Psoas muscle (tissue), 7 donors: ENCODE measurements at regions not wholly inside any gene's neighbourhood (a gene's known extent, or its start where the extent isn't known, plus 50 kb on each side); places are given as distances from the start of the nearest gene placed in this dataset.
"Not testable (repeated sequence)": the region's sequence is repeated elsewhere in the genome, so short reads cannot be mapped to it uniquely, and the experiment has no call there.

Experiments
- ATAC-seq, 4 donors: fragments of 200-7000 bp; cut with Tn5 transposase; one replicate each; pipeline ENCODE4 v1.9.1; 2020; ENCODE audit warnings: moderate library complexity in 3 of 4, mild to moderate bottlenecking in 2 of 4
- DNase-seq, 2 donors: peaks; one replicate each; pipeline ENCODE4 v3.0.0-alpha.2; 2020
- H3K27ac ChIP-seq: fragments of 200-600 bp; one replicate; pipeline ENCODE4 v1.8.0; 2022
- H3K27me3 ChIP-seq, 3 donors: fragments of 200-600 bp in 1 of 3; one replicate each; pipeline versions ENCODE4 v1.6.1 to v1.8.0; 2013 to 2022; ENCODE audit warnings: low read length in 2 of 3, mild to moderate bottlenecking in 2 of 3, moderate library complexity in 1 of 3; ENCODE audit not compliant: insufficient read depth in 3 of 3
- H3K36me3 ChIP-seq, 2 donors: fragments of 200-600 bp in 1 of 2; one replicate each; pipeline versions ENCODE4 v1.6.1 to v1.8.0; 2013 to 2022; ENCODE audit warnings: low read depth in 1 of 2, mild to moderate bottlenecking in 1 of 2, moderate library complexity in 1 of 2; ENCODE audit not compliant: insufficient read depth in 1 of 2
- H3K4me1 ChIP-seq: fragments of 200-600 bp; one replicate; pipeline ENCODE4 v1.8.0; 2022
- H3K4me3 ChIP-seq: fragments of 200-600 bp; one replicate; pipeline ENCODE4 v1.8.0; 2022; ENCODE audit warnings: mild to moderate bottlenecking
- H3K9me3 ChIP-seq: fragments of 200-600 bp; one replicate; pipeline ENCODE4 v1.8.0; 2022
- WGBS, 3 donors: extraction: QIAGEN DNeasy Blood & Tissue Kit; methylation state at CpG; one replicate each; pipeline versions ENCODE4 v1.1.6 to v1.1.7; 2013; 5-methylcytosine and 5-hydroxymethylcytosine counted together
- intact Hi-C, 2 donors: fragments of 100-400 bp; cut with DNase I; formaldehyde crosslinking; loops; one replicate each; pipeline versions ENCODE4 v1.11.0 to v1.14.2; 2022
- TF ChIP-seq, protein P1 (sequence below): fragments of 200-600 bp; IDR thresholded peaks from one replicate; pipeline ENCODE4 v1.8.0; 2022; ENCODE audit warnings: antibody characterized with exemption
- donor health status: healthy with polysubstance abuse.
- donor health status: DM: no; HTN: no; CAD: no; lungs with moderate emphysema.
- donor health status: Bipolar disorder and iron deficiency.
- donor health status: healthy.
- donor health status: DM: yes; HTN: yes; CAD: no.
- donor health status: DM: no; HTN: no; CAD: no.
- donor health status: DM: yes; HTN: yes; CAD: no.

GRCh38 chr3:109874896-109875708 is 537.8 kb upstream of the DPPA4 start:
- Histone ChIP-seq H3K9me3 (no peaks in the 10 kb centered on the region), H3K4me3 (no peak overlapping the region), H3K27ac (no peak overlapping the region), H3K27me3 (no peaks in the 10 kb centered on the region), H3K36me3 (no peaks in the 10 kb centered on the region), H3K4me1 (no peaks in the 10 kb centered on the region)
- ATAC-seq (no peak), DNase-seq (peak in 1 of 2 donors; percentile 12)
- intact Hi-C loops: no loop called here
- TF ChIP-seq, protein P1, sequence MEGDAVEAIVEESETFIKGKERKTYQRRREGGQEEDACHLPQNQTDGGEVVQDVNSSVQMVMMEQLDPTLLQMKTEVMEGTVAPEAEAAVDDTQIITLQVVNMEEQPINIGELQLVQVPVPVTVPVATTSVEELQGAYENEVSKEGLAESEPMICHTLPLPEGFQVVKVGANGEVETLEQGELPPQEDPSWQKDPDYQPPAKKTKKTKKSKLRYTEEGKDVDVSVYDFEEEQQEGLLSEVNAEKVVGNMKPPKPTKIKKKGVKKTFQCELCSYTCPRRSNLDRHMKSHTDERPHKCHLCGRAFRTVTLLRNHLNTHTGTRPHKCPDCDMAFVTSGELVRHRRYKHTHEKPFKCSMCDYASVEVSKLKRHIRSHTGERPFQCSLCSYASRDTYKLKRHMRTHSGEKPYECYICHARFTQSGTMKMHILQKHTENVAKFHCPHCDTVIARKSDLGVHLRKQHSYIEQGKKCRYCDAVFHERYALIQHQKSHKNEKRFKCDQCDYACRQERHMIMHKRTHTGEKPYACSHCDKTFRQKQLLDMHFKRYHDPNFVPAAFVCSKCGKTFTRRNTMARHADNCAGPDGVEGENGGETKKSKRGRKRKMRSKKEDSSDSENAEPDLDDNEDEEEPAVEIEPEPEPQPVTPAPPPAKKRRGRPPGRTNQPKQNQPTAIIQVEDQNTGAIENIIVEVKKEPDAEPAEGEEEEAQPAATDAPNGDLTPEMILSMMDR: no peak
- 21 to 37% (median 32%) methylated on average over 1 of the region's 1 CpG for WGBS, 3 donors

DNA sequence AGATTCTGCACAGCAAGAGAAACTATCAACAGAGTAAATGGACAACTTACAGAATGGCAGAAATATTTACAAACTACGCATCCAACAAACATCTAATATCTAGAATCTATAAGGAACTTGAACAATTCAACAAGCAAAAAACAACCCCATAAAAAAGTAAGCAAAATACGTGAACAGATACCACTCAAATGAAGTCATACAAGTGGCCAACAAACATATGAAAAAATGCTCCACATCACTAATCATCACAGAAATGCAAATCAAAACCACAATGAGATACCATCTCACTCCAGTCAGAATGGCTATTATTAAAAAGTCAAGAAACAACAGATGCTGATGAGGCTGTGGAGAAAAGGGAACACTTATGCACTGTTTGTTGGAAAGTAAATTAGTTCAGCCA is 540.3 kb upstream of the DPPA4 start:
- ATAC-seq, H3K27ac ChIP-seq, DNase-seq, H3K4me1 ChIP-seq, H3K27me3 ChIP-seq, H3K9me3 ChIP-seq, H3K36me3 ChIP-seq, H3K4me3 ChIP-seq, intact Hi-C loops: not testable (repeated sequence)
- WGBS, 3 donors: 90% methylated on average over 2 of the region's 2 CpGs

- Histone ChIP-seq H3K4me3 (no peak overlapping the region), H3K9me3 (no peaks in the 10 kb centered on the region), H3K4me1 (no peaks in the 10 kb centered on the region), H3K27ac (no peak overlapping the region), H3K27me3 (no peaks in the 10 kb centered on the region), H3K36me3 (no peaks in the 10 kb centered on the region)
- no peak for DNase-seq
- TF ChIP-seq, protein P1: no peak
- intact Hi-C loops: no loop called here
- ATAC-seq: no peak
Observed at GRCh38 chr3:109882144-109882543, 544.8 kb upstream of the DPPA4 start.

- Histone ChIP-seq H3K27ac (no peak overlapping the region), H3K9me3 (peaks cover 13% of the 10 kb centered on the region), H3K36me3 (no peaks in the 10 kb centered on the region), H3K27me3 (no peaks in the 10 kb centered on the region), H3K4me1 (no peaks in the 10 kb centered on the region), H3K4me3 (no peak overlapping the region)
- ATAC-seq (no peak), DNase-seq (no peak)
- intact Hi-C loops: no loop called here
- TF ChIP-seq, protein P1: no peak
- WGBS, 3 donors: 93 to 96% (median 94%) methylated on average over 2 of the region's 2 CpGs
Observed at GRCh38 chr3:109887293-109887692, 549.9 kb upstream of the DPPA4 start.

GRCh38 chr3:109888026-109888425 is 550.7 kb upstream of the DPPA4 start:
- H3K4me1 ChIP-seq: no peaks in the 10 kb centered on the region
- DNase-seq (no peak), ATAC-seq (no peak)
- intact Hi-C loops: no loop called here
- TF ChIP-seq, protein P1: no peak
- H3K4me3 ChIP-seq: no peak overlapping the region
- no peaks in the 10 kb centered on the region for H3K36me3 ChIP-seq
- H3K27ac ChIP-seq: no peak overlapping the region
- H3K9me3 ChIP-seq: peaks cover 13% of the 10 kb centered on the region
- H3K27me3 ChIP-seq: no peaks in the 10 kb centered on the region
